Activated B cell treated with CpG ODN at 0.5 μM for 24 hours (primary cell): ENCODE measurements at regions not wholly inside any gene's neighbourhood (a gene's known extent, or its start where the extent isn't known, plus 50 kb on each side); places are given as distances from the start of the nearest gene placed in this dataset.

Experiments used
- ATAC-seq: fragments of 200-7000 bp; cut with Tn5 transposase; one replicate; pipeline ENCODE4 v1.10.0; 2021; ENCODE audit warnings: low read depth, mild to moderate bottlenecking, moderate library complexity
- CTCF ChIA-PET: fragments of 350-600 bp; sonication (Branson Sonifier 250); formaldehyde crosslinking; loops from one replicate; lab custom pipeline; 2021; ENCODE audit warnings: antibody characterized with exemption; lab: Charles Lee
- POLR2A ChIA-PET: fragments of 350-600 bp; sonication (Branson Sonifier 250); formaldehyde crosslinking; loops from one replicate; lab custom pipeline; 2021; ENCODE audit warnings: antibody characterized with exemption; lab: Charles Lee
- DNase-seq: peaks from one replicate; pipeline ENCODE4 v3.0.0; 2022
- H3K27ac Mint-ChIP-seq: one replicate; pipeline ENCODE4 v1.8.0; 2020; ENCODE audit warnings: mixed read lengths
- H3K27me3 Mint-ChIP-seq: one replicate; pipeline ENCODE4 v1.8.0; 2021; ENCODE audit warnings: mixed read lengths
- H3K36me3 Mint-ChIP-seq: one replicate; pipeline ENCODE4 v1.8.0; 2021; ENCODE audit warnings: low read depth, mixed read lengths
- H3K4me1 Mint-ChIP-seq: one replicate; pipeline ENCODE4 v1.8.0; 2021; ENCODE audit warnings: mixed read lengths
- H3K4me3 Mint-ChIP-seq: one replicate; pipeline ENCODE4 v1.8.0; 2020; ENCODE audit warnings: mild to moderate bottlenecking, mixed read lengths
- H3K9me3 Mint-ChIP-seq: one replicate; pipeline ENCODE4 v1.8.0; 2020; ENCODE audit warnings: mixed read lengths
- CTCF ChIP-seq: fragments of 200-600 bp; IDR thresholded peaks from one replicate; pipeline ENCODE4 v1.8.0; 2022; ENCODE audit warnings: antibody characterized with exemption, mild to moderate bottlenecking
- intact Hi-C: fragments of 100-400 bp; cut with micrococcal nuclease; formaldehyde crosslinking; loops from one replicate; pipeline ENCODE4 v1.15.1; 2024

GRCh38 chr4:57910151-57910550, 800.0 kb upstream of the IGFBP7 start:
- CTCF ChIA-PET: no interaction called here
- no peak for DNase-seq
- POLR2A ChIA-PET: no interaction called here
- no peak for TF ChIP-seq CTCF
- Mint-ChIP-seq H3K9me3 (peaks cover 4% of the 10 kb centered on the region), H3K27ac (no peak overlapping the region), H3K27me3 (no peaks in the 10 kb centered on the region), H3K4me1 (no peaks in the 10 kb centered on the region), H3K4me3 (no peak overlapping the region), H3K36me3 (no peaks in the 10 kb centered on the region)
- intact Hi-C loops: no loop called here
- no peak for ATAC-seq

- no peaks in the 10 kb centered on the region for H3K9me3 Mint-ChIP-seq
- no peak for ATAC-seq
- intact Hi-C loops: no loop called here
- H3K36me3 Mint-ChIP-seq: no peaks in the 10 kb centered on the region
- ChIA-PET POLR2A (no interaction called here), CTCF (interaction anchor here (0.6 kb wide), 1 partner anchor 82 kb away, joined by 3 read pairs; no protein-coding TSS in a partner anchor)
- H3K4me1 Mint-ChIP-seq: no peaks in the 10 kb centered on the region
- H3K4me3 Mint-ChIP-seq: no peak overlapping the region
- H3K27ac Mint-ChIP-seq: no peak overlapping the region
- no peak for DNase-seq
- H3K27me3 Mint-ChIP-seq: no peaks in the 10 kb centered on the region
- no peak for TF ChIP-seq CTCF
These were observed 795.8 kb upstream of the IGFBP7 start for GRCh38 chr4:57905965-57906364.

- Mint-ChIP-seq H3K4me1 (no peaks in the 10 kb centered on the region), H3K9me3 (peaks cover 7% of the 10 kb centered on the region), H3K4me3 (no peak overlapping the region), H3K27me3 (no peaks in the 10 kb centered on the region), H3K27ac (no peak overlapping the region), H3K36me3 (no peaks in the 10 kb centered on the region)
- intact Hi-C loops: no loop called here
- ChIA-PET POLR2A (no interaction called here), CTCF (no interaction called here)
- TF ChIP-seq CTCF: no peak
- DNase-seq (no peak), ATAC-seq (no peak)
These were observed 766.9 kb upstream of the IGFBP7 start for GRCh38 chr4:57877047-57877458.

- Mint-ChIP-seq H3K9me3 (peaks cover 1% of the 10 kb centered on the region), H3K36me3 (no peaks in the 10 kb centered on the region), H3K27me3 (no peaks in the 10 kb centered on the region), H3K4me1 (no peaks in the 10 kb centered on the region), H3K27ac (no peak overlapping the region), H3K4me3 (no peak overlapping the region)
- ChIA-PET POLR2A (no interaction called here), CTCF (no interaction called here)
- intact Hi-C loops: no loop called here
- no peak for DNase-seq
- ATAC-seq: no peak
- no peak for TF ChIP-seq CTCF
These were observed 765.7 kb upstream of the IGFBP7 start for GRCh38 chr4:57875829-57876392.

GRCh38 chr4:57866468-57867171, 756.4 kb upstream of the IGFBP7 start:
- intact Hi-C loops: no loop called here
- TF ChIP-seq CTCF: no peak
- ATAC-seq (no peak), DNase-seq (no peak)
- Mint-ChIP-seq H3K36me3 (no peaks in the 10 kb centered on the region), H3K27ac (no peak overlapping the region), H3K27me3 (no peaks in the 10 kb centered on the region), H3K4me1 (no peaks in the 10 kb centered on the region), H3K4me3 (no peak overlapping the region), H3K9me3 (peaks cover 4% of the 10 kb centered on the region)
- POLR2A ChIA-PET: no interaction called here
- CTCF ChIA-PET: no interaction called here
